NCI-H774 (cell line): ENCODE measurements at regions not wholly inside any gene's neighbourhood (a gene's known extent, or its start where the extent isn't known, plus 50 kb on each side); places are given as distances from the start of the nearest gene placed in this dataset.
A peak's percentile ranks its signal among the peaks of the same experiment; 100 is the strongest.

ENCODE experiments used
- DNase-seq: peaks from one replicate; lab custom pipeline; 2025; lab: John Stamatoyannopoulos, UW

GRCh38 chr2:234438305-234438977 lies 58.4 kb downstream of the ARL4C start:
- no peak for DNase-seq

GRCh38 chr2:234437642-234438304 lies 59.1 kb downstream of the ARL4C start:
- peak; percentile 68 for DNase-seq

- no peak for DNase-seq
These were observed 60.4 kb downstream of the ARL4C start for GRCh38 chr2:234436482-234436837.

- DNase-seq: no peak
These were observed 60.9 kb downstream of the ARL4C start for GRCh38 chr2:234435836-234436481.

- DNase-seq: no peak
These were observed 63.7 kb downstream of the ARL4C start for GRCh38 chr2:234433201-234433600.

GRCh38 chr2:234430871-234431270 lies 66.0 kb downstream of the ARL4C start:
- DNase-seq: no peak

GRCh38 chr2:234429265-234429664 lies 67.6 kb downstream of the ARL4C start:
- DNase-seq: no peak

GRCh38 chr2:234427081-234428061 lies 69.5 kb downstream of the ARL4C start:
- DNase-seq: no peak

- no peak for DNase-seq
These were observed 70.3 kb downstream of the ARL4C start for GRCh38 chr2:234426616-234427015.

GRCh38 chr2:234425639-234426603 lies 71.0 kb downstream of the ARL4C start:
- no peak for DNase-seq

- DNase-seq: no peak
These were observed 73.0 kb downstream of the ARL4C start for GRCh38 chr2:234423884-234424283.

- no peak for DNase-seq
These were observed 73.9 kb downstream of the ARL4C start for GRCh38 chr2:234422981-234423431.

- no peak for DNase-seq
These were observed 74.6 kb downstream of the ARL4C start for GRCh38 chr2:234422273-234422732.

- DNase-seq: no peak
These were observed 76.5 kb downstream of the ARL4C start for GRCh38 chr2:234420408-234420807.

GRCh38 chr2:234419726-234420125 lies 77.2 kb downstream of the ARL4C start:
- no peak for DNase-seq

GRCh38 chr2:234415706-234416105 lies 81.2 kb downstream of the ARL4C start:
- no peak for DNase-seq

- DNase-seq: no peak
These were observed 82.3 kb downstream of the ARL4C start for GRCh38 chr2:234414596-234414995.

- no peak for DNase-seq
These were observed 84.2 kb downstream of the ARL4C start for GRCh38 chr2:234412726-234413125.

- DNase-seq: no peak
These were observed 85.1 kb downstream of the ARL4C start for GRCh38 chr2:234411793-234412192.

- no peak for DNase-seq
These were observed 86.4 kb downstream of the ARL4C start for GRCh38 chr2:234410526-234410925.

GRCh38 chr2:234409590-234409989 lies 87.3 kb downstream of the ARL4C start:
- DNase-seq: no peak
